GM23248 (cell line): ENCODE measurements at regions not wholly inside any gene's neighbourhood (a gene's known extent, or its start where the extent isn't known, plus 50 kb on each side); places are given as distances from the start of the nearest gene placed in this dataset.

Source experiments
- EZH2 ChIP-seq: fragments of 200-600 bp; sonication (generic); IDR thresholded peaks from 2 replicates; pipeline ENCODE4 v1.6.1; 2018; ENCODE audit warnings: antibody characterized with exemption, mild to moderate bottlenecking; ENCODE audit not compliant: insufficient read depth, poor library complexity, severe bottlenecking
- EZH2phosphoT487 ChIP-seq: fragments of 200-600 bp; sonication (generic); IDR thresholded peaks from 2 replicates; pipeline ENCODE4 v1.6.1; 2018; ENCODE audit warnings: antibody characterized with exemption, moderate library complexity, mild to moderate bottlenecking, low read depth; ENCODE audit not compliant: insufficient read depth

GRCh38 chr6:12622566-12622965 lies 94.0 kb upstream of the PHACTR1 start:
- TF ChIP-seq EZH2, result no peak
- no peak for TF ChIP-seq EZH2phosphoT487
